GM18498 (cell line): ENCODE measurements at regions not wholly inside any gene's neighbourhood (a gene's known extent, or its start where the extent isn't known, plus 50 kb on each side); places are given as distances from the start of the nearest gene placed in this dataset.
"Not testable (repeated sequence)": the region's sequence is repeated elsewhere in the genome, so short reads cannot be mapped to it uniquely, and the experiment has no call there.

Experiments used
- ATAC-seq: cut with Tn5 transposase; IDR thresholded peaks from one replicate; pipeline ENCODE4 v1.9.1; 2021; ENCODE audit warnings: mild to moderate bottlenecking, moderate library complexity; ENCODE audit not compliant: unreplicated experiment

- no peak for ATAC-seq
These were observed 1022.3 kb downstream of the EFNA5 start for GRCh38 chr5:106648401-106648800.

- ATAC-seq, result no peak
These were observed 1024.6 kb downstream of the EFNA5 start for GRCh38 chr5:106646106-106646505.

- ATAC-seq, result no peak
These were observed 1030.2 kb downstream of the EFNA5 start for GRCh38 chr5:106640511-106640910.

GRCh38 chr5:106639488-106639887, 1031.2 kb downstream of the EFNA5 start:
- ATAC-seq, result no peak

- ATAC-seq, result no peak
These were observed 1033.5 kb downstream of the EFNA5 start for GRCh38 chr5:106637275-106637674.

GRCh38 chr5:106634375-106634774, 1036.4 kb downstream of the EFNA5 start:
- no peak for ATAC-seq

- ATAC-seq, result no peak
These were observed 1036.9 kb downstream of the EFNA5 start for GRCh38 chr5:106633825-106634224.

GRCh38 chr5:106628456-106628855, 1042.3 kb downstream of the EFNA5 start:
- ATAC-seq, result not testable (repeated sequence)

- ATAC-seq, result no peak
These were observed 1060.7 kb downstream of the EFNA5 start for GRCh38 chr5:106610041-106610440.

GRCh38 chr5:106601620-106602019, 1069.1 kb downstream of the EFNA5 start:
- peak; percentile 81 for ATAC-seq

- no peak for ATAC-seq
These were observed 1069.9 kb downstream of the EFNA5 start for GRCh38 chr5:106600803-106601202.

GRCh38 chr5:106595864-106596263, 1074.9 kb downstream of the EFNA5 start:
- no peak for ATAC-seq

- no peak for ATAC-seq
These were observed 1086.5 kb downstream of the EFNA5 start for GRCh38 chr5:106584268-106584667.

- no peak for ATAC-seq
These were observed 1092.0 kb downstream of the EFNA5 start for GRCh38 chr5:106578736-106579135.

- ATAC-seq, result no peak
These were observed 1095.9 kb downstream of the EFNA5 start for GRCh38 chr5:106574820-106575219.

GRCh38 chr5:106566031-106566430, 1104.7 kb downstream of the EFNA5 start:
- no peak for ATAC-seq

- no peak for ATAC-seq
These were observed 1125.4 kb downstream of the EFNA5 start for GRCh38 chr5:106545325-106545724.

- ATAC-seq, result no peak
These were observed 1127.4 kb downstream of the EFNA5 start for GRCh38 chr5:106543330-106543729.

GRCh38 chr5:106530150-106530549, 1140.6 kb downstream of the EFNA5 start:
- no peak for ATAC-seq

- ATAC-seq, result no peak
These were observed 1145.3 kb downstream of the EFNA5 start for GRCh38 chr5:106525438-106525837.

- no peak for ATAC-seq
These were observed 1146.9 kb downstream of the EFNA5 start for GRCh38 chr5:106523852-106524251.

GRCh38 chr5:106522296-106522695, 1148.4 kb downstream of the EFNA5 start:
- no peak for ATAC-seq

GRCh38 chr5:106521701-106522100, 1149.0 kb downstream of the EFNA5 start:
- ATAC-seq, result no peak

- no peak for ATAC-seq
These were observed 1160.4 kb downstream of the EFNA5 start for GRCh38 chr5:106510321-106510720.
